ENCODE measurements at regions not wholly inside any gene's neighbourhood (a gene's known extent, or its start where the extent isn't known, plus 50 kb on each side); places are given as distances from the start of the nearest gene placed in this dataset.
"Not testable (repeated sequence)": the region's sequence is repeated elsewhere in the genome, so short reads cannot be mapped to it uniquely, and the experiment has no call there.

- intact Hi-C loops (cut with micrococcal nuclease), result loop anchor here (1.0 kb wide), 2 partner anchors 57 to 764 kb away; partner anchors contain the start of gene DAD1
Measured at GRCh38 chr14:21825149-21825743, 151.6 kb upstream of the OR4E1 start.

- intact Hi-C loops (cut with micrococcal nuclease), result no loop called here
Measured at GRCh38 chr14:21822109-21822508, 148.5 kb upstream of the OR4E1 start.

GRCh38 chr14:21820631-21821030 lies 147.0 kb upstream of the OR4E1 start:
- intact Hi-C loops (cut with micrococcal nuclease), result no loop called here

- intact Hi-C loops (cut with micrococcal nuclease), result not testable (repeated sequence)
Measured at GRCh38 chr14:21819891-21820290, 146.3 kb upstream of the OR4E1 start.

GRCh38 chr14:21817010-21817409 lies 143.4 kb upstream of the OR4E1 start:
- intact Hi-C loops (cut with micrococcal nuclease), result not testable (repeated sequence)

GRCh38 chr14:21807975-21808374 lies 134.4 kb upstream of the OR4E1 start:
- intact Hi-C loops (cut with micrococcal nuclease), result no loop called here

GRCh38 chr14:21804981-21805380 lies 131.4 kb upstream of the OR4E1 start:
- intact Hi-C loops (cut with micrococcal nuclease), result no loop called here

- intact Hi-C loops (cut with micrococcal nuclease), result no loop called here
Measured at GRCh38 chr14:21802441-21802840, 128.8 kb upstream of the OR4E1 start.

GRCh38 chr14:21796916-21797315 lies 123.3 kb upstream of the OR4E1 start:
- intact Hi-C loops (cut with micrococcal nuclease), result no loop called here

GRCh38 chr14:21795456-21795855 lies 121.8 kb upstream of the OR4E1 start:
- intact Hi-C loops (cut with micrococcal nuclease), result no loop called here

GRCh38 chr14:21791749-21792148 lies 118.1 kb upstream of the OR4E1 start:
- intact Hi-C loops (cut with micrococcal nuclease), result no loop called here

- intact Hi-C loops (cut with micrococcal nuclease), result not testable (repeated sequence)
Measured at GRCh38 chr14:21788687-21789086, 115.1 kb upstream of the OR4E1 start.

GRCh38 chr14:21787242-21787641 lies 113.6 kb upstream of the OR4E1 start:
- intact Hi-C loops (cut with micrococcal nuclease), result not testable (repeated sequence)

- intact Hi-C loops (cut with micrococcal nuclease), result no loop called here
Measured at GRCh38 chr14:21781543-21781942, 107.9 kb upstream of the OR4E1 start.

- intact Hi-C loops (cut with micrococcal nuclease), result no loop called here
Measured at GRCh38 chr14:21780429-21781084, 106.9 kb upstream of the OR4E1 start.

GRCh38 chr14:21771671-21772070 lies 98.1 kb upstream of the OR4E1 start:
- intact Hi-C loops (cut with micrococcal nuclease), result no loop called here

- intact Hi-C loops (cut with micrococcal nuclease), result loop anchor here (1.0 kb wide), 3 partner anchors 21 to 801 kb away; no protein-coding TSS in a partner anchor
Measured at GRCh38 chr14:21768875-21769257, 95.2 kb upstream of the OR4E1 start.

GRCh38 chr14:21768116-21768874 lies 94.7 kb upstream of the OR4E1 start:
- intact Hi-C loops (cut with micrococcal nuclease), result loop anchor here (1.0 kb wide), 3 partner anchors 20 to 802 kb away; no protein-coding TSS in a partner anchor

- intact Hi-C loops (cut with micrococcal nuclease), result not testable (repeated sequence)
Measured at GRCh38 chr14:21760360-21760759, 86.7 kb upstream of the OR4E1 start.

- intact Hi-C loops (cut with micrococcal nuclease), result loop anchor here (1.0 to 5.0 kb wide), 2 partner anchors 808 to 821 kb away; no protein-coding TSS in a partner anchor
Measured at GRCh38 chr14:21749306-21749868, 75.8 kb upstream of the OR4E1 start.

GRCh38 chr14:21748869-21749303 lies 75.3 kb upstream of the OR4E1 start:
- intact Hi-C loops (cut with micrococcal nuclease), result loop anchor here (1.0 to 5.0 kb wide), 4 partner anchors 15 to 821 kb away; no protein-coding TSS in a partner anchor

Data from T-helper 1 cell treated with Interleukin-12 subunit alpha and Interleukin-12 subunit beta and Interleukin-4 antibody, amounts not matched to agents 30 ng/mL and 1 ng/mL, for 36 hours (primary cell).